DND-41 (cell line): ENCODE measurements at regions not wholly inside any gene's neighbourhood (a gene's known extent, or its start where the extent isn't known, plus 50 kb on each side); places are given as distances from the start of the nearest gene placed in this dataset.
A peak's percentile ranks its signal among the peaks of the same experiment; 100 is the strongest.

Experiments used
- ATAC-seq: fragments of 200-7000 bp; cut with Tn5 transposase; 3 replicates; pipeline ENCODE4 v1.9.1; 2021; ENCODE audit warnings: low read depth; ENCODE audit not compliant: insufficient read depth
- DNase-seq: peaks from one replicate; pipeline ENCODE4 v3.0.0-alpha.2; 2020
- H2AFZ ChIP-seq: 2 replicates; pipeline ENCODE4 v1.6.0; 2012; ENCODE audit warnings: low read depth, low read length
- H3K27ac ChIP-seq: 2 replicates; pipeline ENCODE4 v1.5.1; 2012; ENCODE audit warnings: low read length, inconsistent platforms
- H3K27me3 ChIP-seq: fragments of 200-600 bp; sonication (generic); 2 replicates; pipeline ENCODE4 v1.6.0; 2012; ENCODE audit warnings: low read length, mild to moderate bottlenecking, inconsistent platforms; ENCODE audit not compliant: insufficient read depth, poor library complexity
- H3K36me3 ChIP-seq: 2 replicates; pipeline ENCODE4 v1.5.1; 2012; ENCODE audit warnings: low read length, inconsistent platforms; ENCODE audit not compliant: insufficient read depth
- H3K4me1 ChIP-seq: 2 replicates; pipeline ENCODE4 v1.5.1; 2012; ENCODE audit warnings: mild to moderate bottlenecking, low read length; ENCODE audit not compliant: insufficient read depth
- H3K4me2 ChIP-seq: 2 replicates; pipeline ENCODE4 v1.6.0; 2012; ENCODE audit warnings: mild to moderate bottlenecking, moderate library complexity, low read length, inconsistent platforms; ENCODE audit not compliant: insufficient read depth
- H3K4me3 ChIP-seq, 2 experiments: fragments of 200-600 bp in 1 of 2; shearing (Covaris generic) in 1 of 2; 2 replicates each; pipeline ENCODE4 v1.5.1; 2012 to 2016; ENCODE audit warnings: inconsistent platforms in 2 of 2, low read length in 2 of 2, mild to moderate bottlenecking in 2 of 2, low read depth in 1 of 2, moderate library complexity in 1 of 2
- H3K79me2 ChIP-seq: 2 replicates; pipeline ENCODE4 v1.6.0; 2012; ENCODE audit warnings: low read length, inconsistent platforms; ENCODE audit not compliant: insufficient read depth
- H3K9ac ChIP-seq: 2 replicates; pipeline ENCODE4 v1.6.0; 2012; ENCODE audit warnings: low read depth, mild to moderate bottlenecking, inconsistent platforms, low read length, moderate library complexity
- H3K9me3 ChIP-seq: 2 replicates; pipeline ENCODE4 v1.5.1; 2012; ENCODE audit warnings: low read length, moderate library complexity, mild to moderate bottlenecking, inconsistent platforms; ENCODE audit not compliant: insufficient read depth, severe bottlenecking
- H4K20me1 ChIP-seq: 2 replicates; pipeline ENCODE4 v1.6.0; 2012; ENCODE audit warnings: low read length; ENCODE audit not compliant: insufficient read depth
- CTCF ChIP-seq: IDR thresholded peaks from 2 replicates; pipeline ENCODE4 v1.5.1; 2012; ENCODE audit warnings: borderline replicate concordance, low read length, moderate library complexity, mild to moderate bottlenecking; ENCODE audit not compliant: poor library complexity, severe bottlenecking; ENCODE audit errors: extremely low read depth
- EZH2 ChIP-seq: IDR thresholded peaks from 3 replicates; pipeline ENCODE4 v1.6.1; 2012; ENCODE audit warnings: borderline replicate concordance, low read depth, mild to moderate bottlenecking, moderate library complexity, low read length, inconsistent platforms; ENCODE audit not compliant: severe bottlenecking

DNA sequence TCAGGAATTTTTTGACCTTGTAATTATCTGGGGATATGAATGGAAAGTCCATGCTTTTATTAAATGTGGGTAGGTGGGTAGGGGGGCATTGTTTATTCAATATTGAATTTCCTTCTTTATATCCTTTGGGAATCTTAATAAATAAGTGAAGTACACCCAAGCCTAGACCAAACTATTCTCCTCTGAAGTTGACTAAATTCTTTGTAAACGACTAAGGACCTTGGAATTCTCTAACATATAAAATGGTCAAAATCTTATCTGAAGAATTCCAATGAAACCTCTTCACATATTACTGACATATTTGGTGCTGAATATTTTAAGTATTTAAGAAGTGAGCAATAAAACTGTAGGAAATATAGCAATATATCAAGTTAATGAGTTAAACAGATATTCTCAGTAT is 1432.1 kb upstream of the GBE1 start:
- Histone ChIP-seq H4K20me1 (no peaks in the 10 kb centered on the region), H3K4me1 (peaks cover 7% of the 10 kb centered on the region; the same call in 1 of the 2 replicates), H3K9me3 (no peaks in the 10 kb centered on the region), H3K4me2 (no peak overlapping the region), H3K27ac (no peak overlapping the region), H3K4me3 (no peak overlapping the region), H2AFZ (no peak overlapping the region), H3K27me3 (no peaks in the 10 kb centered on the region), H3K36me3 (no peaks in the 10 kb centered on the region), H3K9ac (no peak overlapping the region), H3K79me2 (no peaks in the 10 kb centered on the region)
- DNase-seq (no peak), ATAC-seq (no peak)
- TF ChIP-seq EZH2 = no peak

GRCh38 chr3:83189634-83190033 is 1428.2 kb upstream of the GBE1 start:
- Histone ChIP-seq H3K27ac (no peak overlapping the region), H3K27me3 (no peaks in the 10 kb centered on the region), H3K9ac (no peak overlapping the region; the same call in 1 of the 2 replicates), H3K4me2 (peak overlapping the region; percentile 16; the same call in 1 of the 2 replicates), H3K4me1 (0 out of 2 replicates have a peak, but pooled peaks cover 6% of the 10 kb centered on the region), H3K79me2 (no peaks in the 10 kb centered on the region), H2AFZ (peak overlapping the region; percentile 55; the same call in 1 of the 2 replicates), H3K9me3 (no peaks in the 10 kb centered on the region), H3K36me3 (no peaks in the 10 kb centered on the region), H3K4me3 (no peak overlapping the region), H4K20me1 (no peaks in the 10 kb centered on the region)
- ATAC-seq (no peak; the same call in 2 of the 3 replicates), DNase-seq (no peak)
- TF ChIP-seq EZH2 = no peak
- no peak for TF ChIP-seq CTCF

DNA sequence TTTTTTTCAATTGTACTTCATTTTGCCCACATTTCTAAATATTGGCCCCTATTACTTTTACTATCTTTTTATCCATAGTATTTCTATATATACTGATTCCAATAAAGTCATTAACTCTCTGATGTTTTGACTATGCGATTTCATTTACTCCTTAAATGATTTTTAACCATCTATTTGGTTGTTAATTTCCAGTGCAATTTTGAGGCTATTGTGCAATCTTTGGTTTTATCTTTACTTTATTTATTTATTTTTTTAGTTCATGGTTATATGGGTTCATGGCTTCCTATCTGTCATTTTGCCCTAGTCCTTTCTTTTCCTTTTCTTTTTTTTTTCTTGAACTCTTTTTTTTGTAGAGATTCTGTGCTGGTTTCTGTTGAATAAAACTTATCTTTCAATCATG is 1408.0 kb upstream of the GBE1 start:
- H3K4me3 ChIP-seq = no peak overlapping the region
- H3K79me2 ChIP-seq = no peaks in the 10 kb centered on the region
- no peaks in the 10 kb centered on the region for H3K36me3 ChIP-seq
- no peak overlapping the region for H3K9ac ChIP-seq
- no peaks in the 10 kb centered on the region for H3K4me1 ChIP-seq
- DNase-seq (no peak), ATAC-seq (no peak)
- no peaks in the 10 kb centered on the region for H3K27me3 ChIP-seq
- no peak overlapping the region for H3K27ac ChIP-seq
- TF ChIP-seq CTCF = no peak
- no peak for TF ChIP-seq EZH2
- H3K4me2 ChIP-seq = no peak overlapping the region
- no peak overlapping the region for H2AFZ ChIP-seq
- no peaks in the 10 kb centered on the region for H4K20me1 ChIP-seq
- H3K9me3 ChIP-seq = no peaks in the 10 kb centered on the region

- Histone ChIP-seq H3K27me3 (no peaks in the 10 kb centered on the region), H4K20me1 (no peaks in the 10 kb centered on the region), H3K27ac (no peak overlapping the region), H3K4me1 (0 out of 2 replicates have a peak, but pooled peaks cover 2% of the 10 kb centered on the region), H3K9ac (no peak overlapping the region), H3K36me3 (no peaks in the 10 kb centered on the region), H3K4me2 (no peak overlapping the region), H3K9me3 (no peaks in the 10 kb centered on the region), H3K4me3 (no peak overlapping the region), H2AFZ (no peak overlapping the region), H3K79me2 (no peaks in the 10 kb centered on the region)
- no peak for DNase-seq
- no peak for ATAC-seq
- TF ChIP-seq EZH2 = no peak
- no peak for TF ChIP-seq CTCF
Observed at GRCh38 chr3:83150896-83151295, 1389.5 kb upstream of the GBE1 start.
